HEK293 (cell line): ENCODE measurements at regions not wholly inside any gene's neighbourhood (a gene's known extent, or its start where the extent isn't known, plus 50 kb on each side); places are given as distances from the start of the nearest gene placed in this dataset.

ENCODE experiments used
- ZNF398 ChIP-seq: fragments of 450-650 bp; formaldehyde crosslinking; IDR thresholded peaks from 2 replicates; pipeline ENCODE4 v1.5.1; 2017; ENCODE audit warnings: missing biosample characterization, missing genetic modification characterization
- ZSCAN18 ChIP-seq: fragments of 450-650 bp; formaldehyde crosslinking; IDR thresholded peaks from 2 replicates; pipeline ENCODE4 v1.5.1; 2016; ENCODE audit warnings: missing biosample characterization, missing genetic modification characterization
- ZSCAN4 ChIP-seq: fragments of 450-650 bp; formaldehyde crosslinking; IDR thresholded peaks from 2 replicates; pipeline ENCODE4 v1.5.1; 2017; ENCODE audit warnings: missing biosample characterization, missing genetic modification characterization

- TF ChIP-seq ZSCAN18 (tag by site-specific recombination) (no peak), ZSCAN4 (tag by site-specific recombination) (no peak), ZNF398 (tag by site-specific recombination) (no peak)
Observed at GRCh38 chr18:78634061-78634696, 345.4 kb upstream of the SALL3 start.
